ENCODE measurements at regions not wholly inside any gene's neighbourhood (a gene's known extent, or its start where the extent isn't known, plus 50 kb on each side); places are given as distances from the start of the nearest gene placed in this dataset.

DNA sequence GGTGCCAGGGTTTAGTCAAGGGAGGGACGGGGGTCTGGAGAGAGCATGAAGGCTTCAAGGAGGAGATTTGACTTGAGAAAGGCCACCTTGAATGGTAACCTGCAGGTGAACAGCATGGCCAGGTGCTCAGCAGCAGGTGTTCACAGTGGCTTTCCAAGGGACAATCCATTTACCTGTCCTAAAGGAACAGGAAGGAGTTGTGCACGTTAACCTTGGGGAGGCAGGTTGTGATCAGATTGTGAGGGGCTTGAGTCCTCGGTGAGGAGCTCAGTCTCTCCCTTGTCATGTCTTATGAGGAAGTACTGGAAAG lies 120.1 kb upstream of the ERCC6L2 start:
- TF ChIP-seq ZNF274 (IDR thresholded peaks at IDR 0.05; ENCODE audit: low read depth, low read length) = no peak
- TF ChIP-seq, protein P1, sequence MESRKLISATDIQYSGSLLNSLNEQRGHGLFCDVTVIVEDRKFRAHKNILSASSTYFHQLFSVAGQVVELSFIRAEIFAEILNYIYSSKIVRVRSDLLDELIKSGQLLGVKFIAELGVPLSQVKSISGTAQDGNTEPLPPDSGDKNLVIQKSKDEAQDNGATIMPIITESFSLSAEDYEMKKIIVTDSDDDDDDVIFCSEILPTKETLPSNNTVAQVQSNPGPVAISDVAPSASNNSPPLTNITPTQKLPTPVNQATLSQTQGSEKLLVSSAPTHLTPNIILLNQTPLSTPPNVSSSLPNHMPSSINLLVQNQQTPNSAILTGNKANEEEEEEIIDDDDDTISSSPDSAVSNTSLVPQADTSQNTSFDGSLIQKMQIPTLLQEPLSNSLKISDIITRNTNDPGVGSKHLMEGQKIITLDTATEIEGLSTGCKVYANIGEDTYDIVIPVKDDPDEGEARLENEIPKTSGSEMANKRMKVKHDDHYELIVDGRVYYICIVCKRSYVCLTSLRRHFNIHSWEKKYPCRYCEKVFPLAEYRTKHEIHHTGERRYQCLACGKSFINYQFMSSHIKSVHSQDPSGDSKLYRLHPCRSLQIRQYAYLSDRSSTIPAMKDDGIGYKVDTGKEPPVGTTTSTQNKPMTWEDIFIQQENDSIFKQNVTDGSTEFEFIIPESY (IDR thresholded peaks at IDR 0.05; ENCODE audit: extremely low read depth, insufficient replicate concordance, low read length) = no peak
- TF ChIP-seq, protein P2, sequence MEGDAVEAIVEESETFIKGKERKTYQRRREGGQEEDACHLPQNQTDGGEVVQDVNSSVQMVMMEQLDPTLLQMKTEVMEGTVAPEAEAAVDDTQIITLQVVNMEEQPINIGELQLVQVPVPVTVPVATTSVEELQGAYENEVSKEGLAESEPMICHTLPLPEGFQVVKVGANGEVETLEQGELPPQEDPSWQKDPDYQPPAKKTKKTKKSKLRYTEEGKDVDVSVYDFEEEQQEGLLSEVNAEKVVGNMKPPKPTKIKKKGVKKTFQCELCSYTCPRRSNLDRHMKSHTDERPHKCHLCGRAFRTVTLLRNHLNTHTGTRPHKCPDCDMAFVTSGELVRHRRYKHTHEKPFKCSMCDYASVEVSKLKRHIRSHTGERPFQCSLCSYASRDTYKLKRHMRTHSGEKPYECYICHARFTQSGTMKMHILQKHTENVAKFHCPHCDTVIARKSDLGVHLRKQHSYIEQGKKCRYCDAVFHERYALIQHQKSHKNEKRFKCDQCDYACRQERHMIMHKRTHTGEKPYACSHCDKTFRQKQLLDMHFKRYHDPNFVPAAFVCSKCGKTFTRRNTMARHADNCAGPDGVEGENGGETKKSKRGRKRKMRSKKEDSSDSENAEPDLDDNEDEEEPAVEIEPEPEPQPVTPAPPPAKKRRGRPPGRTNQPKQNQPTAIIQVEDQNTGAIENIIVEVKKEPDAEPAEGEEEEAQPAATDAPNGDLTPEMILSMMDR (IDR thresholded peaks at IDR 0.05 in 2 of 3, conservative IDR thresholded peaks at IDR 0.05 in 1 of 3; ENCODE audit: borderline replicate concordance in 1 of 3, insufficient read depth in 1 of 3, low read depth in 2 of 3, low read length in 2 of 3) = no peak
- TF ChIP-seq JUND (IDR thresholded peaks at IDR 0.05) = no peak
- TF ChIP-seq POLR2AphosphoS5 (IDR thresholded peaks at IDR 0.05; ENCODE audit: low read depth, low read length) = no peak
- TF ChIP-seq SRF (IDR thresholded peaks at IDR 0.05; ENCODE audit: low read depth) = no peak
- no peak for TF ChIP-seq EZH2phosphoT487 (IDR thresholded peaks at IDR 0.05; ENCODE audit: borderline replicate concordance)
- no peak for TF ChIP-seq EZH2 (IDR thresholded peaks at IDR 0.05)
- no peak for TF ChIP-seq SIN3A (IDR thresholded peaks at IDR 0.05; ENCODE audit: low read depth)
